ENCODE measurements at regions not wholly inside any gene's neighbourhood (a gene's known extent, or its start where the extent isn't known, plus 50 kb on each side); places are given as distances from the start of the nearest gene placed in this dataset.

- no peak overlapping the region for H3K27ac ChIP-seq
- no peak for DNase-seq (ENCODE audit: low spot score)
- TF ChIP-seq CTCF (IDR thresholded peaks at IDR 0.05), result no peak
- no peak overlapping the region for H3K4me3 ChIP-seq
Measured at GRCh38 chr2:144131042-144131441, 388.9 kb downstream of the ZEB2 start.

DNA sequence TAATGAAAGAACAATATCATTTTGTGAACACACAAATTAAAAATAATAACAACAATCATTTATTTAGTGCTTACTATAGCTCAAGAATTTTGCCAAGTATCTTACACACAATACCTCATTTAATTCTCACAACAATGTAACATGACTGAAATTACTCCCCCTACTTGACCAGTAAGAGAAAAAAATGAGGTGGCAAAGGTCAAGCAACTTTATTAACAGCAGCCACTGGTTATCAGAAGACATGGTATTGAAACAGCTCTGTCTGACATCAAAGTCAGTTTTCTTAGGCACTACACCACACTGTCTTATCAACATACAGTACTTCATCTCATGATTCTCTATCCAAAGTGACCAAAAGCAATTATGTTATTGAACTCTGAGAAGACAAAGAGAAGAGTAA, 389.4 kb downstream of the ZEB2 start:
- Histone ChIP-seq H3K27ac (no peak overlapping the region), H3K4me3 (no peak overlapping the region)
- DNase-seq (ENCODE audit: low spot score), result no peak
- no peak for TF ChIP-seq CTCF (IDR thresholded peaks at IDR 0.05)

DNA sequence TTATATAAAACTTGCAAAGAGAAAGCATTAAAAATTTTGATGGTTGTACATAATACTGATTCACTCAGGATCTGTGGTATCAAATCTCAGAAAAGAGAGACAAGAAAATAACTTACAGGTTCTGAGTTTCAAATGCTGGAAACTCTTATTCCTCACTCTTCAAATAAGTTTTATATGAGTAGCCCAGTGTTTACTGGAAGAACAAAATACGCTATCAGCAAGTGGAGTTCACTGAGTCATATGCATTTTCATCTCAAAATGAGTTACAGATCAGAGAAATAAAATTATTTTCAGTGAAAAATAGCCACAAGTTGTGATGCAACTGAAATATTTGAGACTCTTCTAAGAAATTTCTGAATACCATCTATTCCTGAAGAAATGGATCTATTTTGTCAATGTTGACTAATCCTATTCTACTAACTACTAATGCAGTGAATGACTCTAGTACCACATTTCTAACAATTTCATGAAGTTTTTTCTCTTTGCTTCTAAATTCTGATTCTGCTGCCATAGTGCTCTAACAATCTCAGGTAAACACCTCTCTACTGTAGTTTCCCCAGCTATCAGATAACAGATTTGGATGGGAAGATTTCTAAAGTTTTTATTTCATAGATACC, 391.7 kb downstream of the ZEB2 start:
- no peak for TF ChIP-seq CTCF (IDR thresholded peaks at IDR 0.05)
- no peak overlapping the region for H3K4me3 ChIP-seq
- DNase-seq (ENCODE audit: low spot score), result no peak
- H3K27ac ChIP-seq, result no peak overlapping the region

DNA sequence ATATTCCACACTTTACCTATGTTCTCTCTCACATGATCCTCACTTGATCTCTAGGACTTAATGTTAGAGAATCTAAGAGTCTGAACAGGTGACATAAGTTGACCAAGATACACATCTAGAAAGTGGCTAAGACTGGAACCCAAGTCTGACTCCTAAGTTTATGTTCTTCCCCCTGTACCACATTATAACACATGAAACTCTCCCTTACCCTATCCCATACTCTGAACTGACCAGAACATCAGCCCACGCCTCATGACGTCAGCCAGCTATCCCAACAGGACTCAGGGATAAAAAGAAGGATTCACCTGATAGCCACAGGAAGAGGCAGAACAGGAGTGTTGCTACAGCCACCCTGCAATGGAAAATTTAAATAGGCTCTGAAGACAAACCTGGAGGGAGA, 392.2 kb downstream of the ZEB2 start:
- no peak overlapping the region for H3K27ac ChIP-seq
- DNase-seq (ENCODE audit: low spot score), result no peak
- TF ChIP-seq CTCF (IDR thresholded peaks at IDR 0.05), result no peak
- H3K4me3 ChIP-seq, result no peak overlapping the region

- Histone ChIP-seq H3K27ac (no peak overlapping the region), H3K4me3 (no peak overlapping the region)
- no peak for TF ChIP-seq CTCF (IDR thresholded peaks at IDR 0.05)
- DNase-seq (ENCODE audit: low spot score), result no peak
Measured at GRCh38 chr2:144126302-144126701, 393.6 kb downstream of the ZEB2 start.

DNA sequence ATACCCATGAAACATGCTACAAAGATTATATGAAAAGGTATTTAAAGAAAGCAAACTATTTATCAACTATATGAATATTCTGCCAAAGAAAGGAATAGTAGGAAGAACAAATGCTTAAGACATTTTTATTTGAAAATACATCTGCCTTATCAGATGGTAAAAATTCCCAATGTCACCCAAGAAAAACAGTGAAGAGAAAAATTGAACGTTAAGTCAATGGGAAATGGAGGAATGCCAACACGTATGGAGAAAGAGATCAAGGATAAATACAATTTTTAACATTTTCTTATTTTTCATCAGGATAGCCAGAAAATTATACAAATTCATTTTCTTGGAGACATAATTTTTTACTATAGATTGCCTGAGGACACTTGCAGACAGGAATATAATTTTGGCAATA, 394.2 kb downstream of the ZEB2 start:
- DNase-seq (ENCODE audit: low spot score), result no peak
- no peak for TF ChIP-seq CTCF (IDR thresholded peaks at IDR 0.05)
- H3K4me3 ChIP-seq, result no peak overlapping the region
- no peak overlapping the region for H3K27ac ChIP-seq

GRCh38 chr2:144124882-144125281, 395.0 kb downstream of the ZEB2 start:
- no peak for DNase-seq (ENCODE audit: low spot score)
- TF ChIP-seq CTCF (IDR thresholded peaks at IDR 0.05), result no peak
- no peak overlapping the region for H3K4me3 ChIP-seq
- H3K27ac ChIP-seq, result no peak overlapping the region

Measured in coronary artery (tissue), 2 donors.